H9 (cell line): ENCODE measurements at regions not wholly inside any gene's neighbourhood (a gene's known extent, or its start where the extent isn't known, plus 50 kb on each side); places are given as distances from the start of the nearest gene placed in this dataset.

Source experiments
- DNase-seq: peaks from one replicate; pipeline ENCODE4 v3.0.0-alpha.2; 2017
- H2AFZ ChIP-seq: one replicate; pipeline ENCODE4 v1.6.1; 2013; ENCODE audit warnings: mild to moderate bottlenecking, low read length, control low read depth, moderate library complexity
- H2AK5ac ChIP-seq: 2 replicates; pipeline ENCODE4 v1.6.1; 2013; ENCODE audit warnings: low read length, control low read depth, mixed read lengths; ENCODE audit not compliant: insufficient read length
- H2BK120ac ChIP-seq: one replicate; pipeline ENCODE4 v1.6.1; 2013; ENCODE audit warnings: low read depth, mild to moderate bottlenecking, low read length, control low read depth, inconsistent platforms; ENCODE audit not compliant: poor library complexity, severe bottlenecking
- H2BK12ac ChIP-seq: 2 replicates; pipeline ENCODE4 v1.6.1; 2013; ENCODE audit warnings: low read length, control low read depth, mixed read lengths, low read depth; ENCODE audit not compliant: insufficient read length
- H2BK15ac ChIP-seq: 2 replicates; pipeline ENCODE4 v1.6.1; 2013; ENCODE audit warnings: low read depth, low read length, control low read depth
- H2BK20ac ChIP-seq: one replicate; pipeline ENCODE4 v1.6.1; 2013; ENCODE audit warnings: low read depth, mild to moderate bottlenecking, low read length, control low read depth, inconsistent platforms; ENCODE audit not compliant: poor library complexity, severe bottlenecking
- H2BK5ac ChIP-seq: 2 replicates; pipeline ENCODE4 v1.6.1; 2013; ENCODE audit warnings: low read length, control low read depth, mixed read lengths; ENCODE audit not compliant: insufficient read length
- H3K14ac ChIP-seq: 2 replicates; pipeline ENCODE4 v1.6.1; 2013; ENCODE audit warnings: low read length, control low read depth; ENCODE audit not compliant: insufficient read depth
- H3K18ac ChIP-seq: 2 replicates; pipeline ENCODE4 v1.6.1; 2013; ENCODE audit warnings: low read depth, mild to moderate bottlenecking, mixed read lengths, low read length, control low read depth; ENCODE audit not compliant: insufficient read length
- H3K23ac ChIP-seq: 2 replicates; pipeline ENCODE4 v1.6.1; 2013; ENCODE audit warnings: low read length, control low read depth, mixed read lengths, low read depth; ENCODE audit not compliant: insufficient read length
- H3K23me2 ChIP-seq: 2 replicates; pipeline ENCODE4 v1.6.1; 2013; ENCODE audit warnings: low read depth, mild to moderate bottlenecking, mixed read lengths, low read length, control low read depth; ENCODE audit not compliant: insufficient read length, poor library complexity, severe bottlenecking
- H3K27ac ChIP-seq: 2 replicates; pipeline ENCODE4 v1.5.1; 2013; ENCODE audit warnings: low read length, control low read depth, mixed read lengths, low read depth; ENCODE audit not compliant: insufficient read length
- H3K27me3 ChIP-seq: 2 replicates; pipeline ENCODE4 v1.6.1; 2013; ENCODE audit warnings: low read length, control low read depth, inconsistent platforms; ENCODE audit not compliant: insufficient read depth
- H3K4ac ChIP-seq: 2 replicates; pipeline ENCODE4 v1.6.1; 2013; ENCODE audit warnings: low read depth, mild to moderate bottlenecking, control low read depth, inconsistent platforms, low read length, moderate library complexity
- H3K4me1 ChIP-seq: 2 replicates; pipeline ENCODE4 v1.6.1; 2013; ENCODE audit warnings: low read length, control low read depth, inconsistent platforms; ENCODE audit not compliant: insufficient read depth
- H3K4me2 ChIP-seq: 2 replicates; pipeline ENCODE4 v1.6.1; 2013; ENCODE audit warnings: low read length, control low read depth, mixed read lengths; ENCODE audit not compliant: insufficient read length, insufficient read depth
- H3K56ac ChIP-seq: 2 replicates; pipeline ENCODE4 v1.6.1; 2013; ENCODE audit warnings: low read depth, mild to moderate bottlenecking, mixed read lengths, low read length, control low read depth; ENCODE audit not compliant: insufficient read length
- H3K79me1 ChIP-seq: 2 replicates; pipeline ENCODE4 v1.6.1; 2013; ENCODE audit warnings: low read depth, mild to moderate bottlenecking, moderate library complexity, low read length, control low read depth, inconsistent platforms; ENCODE audit not compliant: insufficient read depth, poor library complexity, severe bottlenecking
- H3K79me2 ChIP-seq: 2 replicates; pipeline ENCODE4 v1.6.1; 2013; ENCODE audit warnings: low read length, control low read depth, inconsistent platforms; ENCODE audit not compliant: insufficient read depth
- H3K9ac ChIP-seq: 2 replicates; pipeline ENCODE4 v1.6.1; 2013; ENCODE audit warnings: low read length, control low read depth, mixed read lengths; ENCODE audit not compliant: insufficient read length; ENCODE audit errors: extremely low read depth
- H3K9me3 ChIP-seq: one replicate; pipeline ENCODE4 v1.6.1; 2013; ENCODE audit warnings: low read depth, low read length, inconsistent platforms; ENCODE audit not compliant: control insufficient read depth
- H3T11ph ChIP-seq: one replicate; pipeline ENCODE4 v1.6.1; 2013; ENCODE audit warnings: mild to moderate bottlenecking, low read length, control low read depth, inconsistent platforms
- H4K20me1 ChIP-seq: one replicate; pipeline ENCODE4 v1.6.1; 2013; ENCODE audit not compliant: control insufficient read depth, insufficient read length, insufficient read depth
- H4K5ac ChIP-seq: 2 replicates; pipeline ENCODE4 v1.6.1; 2013; ENCODE audit warnings: low read depth, mild to moderate bottlenecking, mixed read lengths, low read length, control low read depth; ENCODE audit not compliant: insufficient read length
- H4K8ac ChIP-seq: replicated peaks from 2 replicates; pipeline ENCODE4 v1.6.1; 2013; ENCODE audit warnings: low read length, control low read depth, mixed read lengths, low read depth; ENCODE audit not compliant: insufficient read length
- H4K91ac ChIP-seq: 2 replicates; pipeline ENCODE4 v1.6.1; 2013; ENCODE audit warnings: low read depth, mild to moderate bottlenecking, moderate library complexity, mixed read lengths, low read length, control low read depth; ENCODE audit not compliant: insufficient read length
- H3K27ac Mint-ChIP-seq, 3 experiments: 2 replicates in 2 of 3; 3 replicates in 1 of 3; pipeline ENCODE4 v1.8.0; 2020 to 2021; ENCODE audit warnings: mixed read lengths in 3 of 3, mild to moderate bottlenecking in 1 of 3, moderate library complexity in 1 of 3
- H3K27me3 Mint-ChIP-seq: 2 replicates; pipeline ENCODE4 v1.8.0; 2021; ENCODE audit warnings: low read depth, mild to moderate bottlenecking, moderate library complexity, mixed read lengths
- H3K36me3 Mint-ChIP-seq, 3 experiments: 2 replicates in 2 of 3; 3 replicates in 1 of 3; pipeline ENCODE4 v1.8.0; 2020 to 2021; ENCODE audit warnings: low read depth in 3 of 3, mixed read lengths in 3 of 3; ENCODE audit not compliant: insufficient read depth in 1 of 3
- H3K4me1 Mint-ChIP-seq, 2 experiments: 2 replicates each; pipeline ENCODE4 v1.8.0; 2020; ENCODE audit warnings: mixed read lengths in 2 of 2
- H3K4me3 Mint-ChIP-seq, 2 experiments: 2 replicates in 1 of 2; 3 replicates in 1 of 2; pipeline ENCODE4 v1.8.0; 2020 to 2021; ENCODE audit warnings: mild to moderate bottlenecking in 2 of 2, mixed read lengths in 2 of 2, moderate library complexity in 1 of 2
- H3K9me3 Mint-ChIP-seq, 2 experiments: 2 replicates in 1 of 2; 3 replicates in 1 of 2; pipeline ENCODE4 v1.8.0; 2020; ENCODE audit warnings: mild to moderate bottlenecking in 2 of 2, mixed read lengths in 2 of 2, moderate library complexity in 1 of 2
- CTCF ChIP-seq: fragments of 200-600 bp; sonication (generic); conservative IDR thresholded peaks from 3 replicates; pipeline ENCODE4 v1.8.0; 2021; ENCODE audit warnings: antibody characterized with exemption, mild to moderate bottlenecking
- WGBS: extraction: QIAGEN DNeasy Blood & Tissue Kit; methylation state at CpG from one replicate; pipeline ENCODE4 v1.1.7; 2013; ENCODE audit warnings: missing lambda C conversion rate, low lambda C conversion rate, mixed read lengths; ENCODE audit not compliant: insufficient read length; ENCODE audit errors: extremely low coverage; 5-methylcytosine and 5-hydroxymethylcytosine counted together

GRCh38 chr4:175444512-175444911, 367.6 kb downstream of the GPM6A start:
- H3K36me3 Mint-ChIP-seq, result no peaks in the 10 kb centered on the region
- no peaks in the 10 kb centered on the region for H3K4me1 ChIP-seq
- H3K4me1 Mint-ChIP-seq, result peaks cover 7% of the 10 kb centered on the region in 2 experiments
- no peak for TF ChIP-seq CTCF
- no peaks in the 10 kb centered on the region for H3K9me3 Mint-ChIP-seq
- no peak overlapping the region for H2AFZ ChIP-seq
- H2BK15ac ChIP-seq, result no peak overlapping the region
- no peaks in the 10 kb centered on the region for H3K79me1 ChIP-seq
- no peak overlapping the region for H2BK20ac ChIP-seq
- no peak overlapping the region for H3K14ac ChIP-seq
- H3T11ph ChIP-seq, result no peak overlapping the region
- no peak overlapping the region for H3K56ac ChIP-seq
- no CpG with 5 or more reads among the region's 4 CpGs for WGBS
- H2BK120ac ChIP-seq, result no peak overlapping the region
- no peak overlapping the region; a peak in 1 of 7 replicates for H3K27ac Mint-ChIP-seq
- no peaks in the 10 kb centered on the region for H3K23me2 ChIP-seq
- no peak overlapping the region for H3K4ac ChIP-seq
- no peak overlapping the region for H4K91ac ChIP-seq
- peaks cover 3% of the 10 kb centered on the region for H3K27me3 Mint-ChIP-seq
- no peak overlapping the region for H2BK12ac ChIP-seq
- H3K4me3 Mint-ChIP-seq, result no peak overlapping the region
- DNase-seq, result no peak
- H3K79me2 ChIP-seq, result no peaks in the 10 kb centered on the region
- H3K27ac ChIP-seq, result no peak overlapping the region
- H3K9ac ChIP-seq, result no peak overlapping the region
- no peak overlapping the region for H2BK5ac ChIP-seq
- no peak overlapping the region for H2AK5ac ChIP-seq
- no peaks in the 10 kb centered on the region for H4K20me1 ChIP-seq
- H3K4me2 ChIP-seq, result no peak overlapping the region
- H3K9me3 ChIP-seq, result no peaks in the 10 kb centered on the region
- no peak overlapping the region for H4K5ac ChIP-seq
- no peaks in the 10 kb centered on the region for H3K27me3 ChIP-seq
- no peak overlapping the region for H3K18ac ChIP-seq
- no peak overlapping the region for H4K8ac ChIP-seq
- no peak overlapping the region for H3K23ac ChIP-seq
